IMR-90 (cell line): ENCODE measurements at regions not wholly inside any gene's neighbourhood (a gene's known extent, or its start where the extent isn't known, plus 50 kb on each side); places are given as distances from the start of the nearest gene placed in this dataset.

ENCODE experiments used
- CEBPB ChIP-seq: IDR thresholded peaks from 2 replicates; pipeline ENCODE4 v1.6.1; 2012; ENCODE audit warnings: low read depth, low read length, improper control_type of control experiment
- NFE2L2 ChIP-seq: fragments of 150-350 bp; IDR thresholded peaks from 2 replicates; pipeline ENCODE4 v1.6.1; 2016; ENCODE audit warnings: low read depth, mild to moderate bottlenecking, low read length
- POLR2A ChIP-seq: IDR thresholded peaks from 2 replicates; pipeline ENCODE4 v1.6.1; 2012; ENCODE audit warnings: mild to moderate bottlenecking, low read depth, low read length
- RAD21 ChIP-seq: IDR thresholded peaks from 2 replicates; pipeline ENCODE4 v1.6.1; 2012; ENCODE audit warnings: low read length, improper control_type of control experiment
- RCOR1 ChIP-seq: IDR thresholded peaks from 2 replicates; pipeline ENCODE4 v1.6.1; 2012; ENCODE audit warnings: mild to moderate bottlenecking, low read length, improper control_type of control experiment; ENCODE audit not compliant: insufficient replicate concordance
- RFX5 ChIP-seq: IDR thresholded peaks from 2 replicates; pipeline ENCODE4 v1.8.0; 2012; ENCODE audit warnings: low read depth, mild to moderate bottlenecking, low read length, moderate library complexity
- SMC3 ChIP-seq: fragments of 150-350 bp; IDR thresholded peaks from 2 replicates; pipeline ENCODE4 v1.6.1; 2016; ENCODE audit warnings: low read depth, mild to moderate bottlenecking, antibody characterized with exemption, low read length, moderate library complexity
- TF ChIP-seq, protein P1 (sequence below): conservative IDR thresholded peaks from 2 replicates; pipeline ENCODE4 v1.5.1; 2012; ENCODE audit warnings: mild to moderate bottlenecking, low read depth, low read length, improper control_type of control experiment
- TF ChIP-seq, protein P2 (sequence below): fragments of 150-350 bp; IDR thresholded peaks from 2 replicates; pipeline ENCODE4 v1.6.1; 2017; ENCODE audit warnings: mild to moderate bottlenecking, antibody characterized with exemption, low read length, low read depth

DNA sequence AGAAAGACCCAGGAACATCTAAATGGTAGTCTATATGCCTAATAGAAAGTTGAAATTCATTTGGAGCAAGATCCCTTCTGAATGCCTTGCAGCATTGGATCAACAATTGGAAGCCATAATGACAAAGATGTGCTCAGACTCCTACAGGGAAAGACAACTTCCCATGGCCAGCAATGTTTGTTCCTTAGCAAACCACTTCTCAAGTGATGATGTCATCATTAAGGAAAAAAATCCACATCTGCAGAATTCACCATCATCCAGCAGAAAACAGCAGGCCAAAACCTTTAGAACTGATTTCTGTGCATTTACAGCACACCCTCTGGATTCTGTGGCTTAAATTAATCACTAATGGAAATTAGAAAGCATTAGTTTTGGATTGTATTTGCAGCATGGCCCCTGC is 82.4 kb upstream of the ZIC3 start:
- TF ChIP-seq, protein P1, sequence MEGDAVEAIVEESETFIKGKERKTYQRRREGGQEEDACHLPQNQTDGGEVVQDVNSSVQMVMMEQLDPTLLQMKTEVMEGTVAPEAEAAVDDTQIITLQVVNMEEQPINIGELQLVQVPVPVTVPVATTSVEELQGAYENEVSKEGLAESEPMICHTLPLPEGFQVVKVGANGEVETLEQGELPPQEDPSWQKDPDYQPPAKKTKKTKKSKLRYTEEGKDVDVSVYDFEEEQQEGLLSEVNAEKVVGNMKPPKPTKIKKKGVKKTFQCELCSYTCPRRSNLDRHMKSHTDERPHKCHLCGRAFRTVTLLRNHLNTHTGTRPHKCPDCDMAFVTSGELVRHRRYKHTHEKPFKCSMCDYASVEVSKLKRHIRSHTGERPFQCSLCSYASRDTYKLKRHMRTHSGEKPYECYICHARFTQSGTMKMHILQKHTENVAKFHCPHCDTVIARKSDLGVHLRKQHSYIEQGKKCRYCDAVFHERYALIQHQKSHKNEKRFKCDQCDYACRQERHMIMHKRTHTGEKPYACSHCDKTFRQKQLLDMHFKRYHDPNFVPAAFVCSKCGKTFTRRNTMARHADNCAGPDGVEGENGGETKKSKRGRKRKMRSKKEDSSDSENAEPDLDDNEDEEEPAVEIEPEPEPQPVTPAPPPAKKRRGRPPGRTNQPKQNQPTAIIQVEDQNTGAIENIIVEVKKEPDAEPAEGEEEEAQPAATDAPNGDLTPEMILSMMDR: no peak
- TF ChIP-seq CEBPB (no peak), RCOR1 (no peak), POLR2A (no peak), RFX5 (no peak), RAD21 (no peak), NFE2L2 (no peak), SMC3 (no peak)
- TF ChIP-seq, protein P2, sequence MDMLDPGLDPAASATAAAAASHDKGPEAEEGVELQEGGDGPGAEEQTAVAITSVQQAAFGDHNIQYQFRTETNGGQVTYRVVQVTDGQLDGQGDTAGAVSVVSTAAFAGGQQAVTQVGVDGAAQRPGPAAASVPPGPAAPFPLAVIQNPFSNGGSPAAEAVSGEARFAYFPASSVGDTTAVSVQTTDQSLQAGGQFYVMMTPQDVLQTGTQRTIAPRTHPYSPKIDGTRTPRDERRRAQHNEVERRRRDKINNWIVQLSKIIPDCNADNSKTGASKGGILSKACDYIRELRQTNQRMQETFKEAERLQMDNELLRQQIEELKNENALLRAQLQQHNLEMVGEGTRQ: no peak
